ENCODE measurements at regions not wholly inside any gene's neighbourhood (a gene's known extent, or its start where the extent isn't known, plus 50 kb on each side); places are given as distances from the start of the nearest gene placed in this dataset.
"Not testable (repeated sequence)": the region's sequence is repeated elsewhere in the genome, so short reads cannot be mapped to it uniquely, and the experiment has no call there.

DNA sequence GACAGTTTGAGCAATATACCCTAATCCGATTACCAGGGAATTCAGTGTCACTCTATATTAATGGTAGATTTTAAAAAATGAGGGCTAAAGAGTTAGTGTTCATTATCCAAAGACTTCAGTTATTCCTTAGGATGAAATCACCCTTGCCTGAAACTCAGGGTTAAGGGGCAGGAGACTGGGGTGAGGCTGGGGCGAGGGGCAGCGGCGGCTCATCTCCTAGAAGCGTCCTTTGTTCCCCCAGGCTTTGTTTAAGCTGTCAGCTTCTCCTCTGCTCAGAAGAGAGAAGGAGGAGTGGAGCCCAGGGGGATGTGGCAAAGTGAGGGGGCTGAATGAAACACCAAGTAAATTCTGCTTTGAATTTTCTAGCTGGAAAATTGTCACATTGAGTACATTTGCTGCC is 117.7 kb upstream of the ELAC2 start:
- DNase-seq (ENCODE audit: low spot score), result no peak

DNA sequence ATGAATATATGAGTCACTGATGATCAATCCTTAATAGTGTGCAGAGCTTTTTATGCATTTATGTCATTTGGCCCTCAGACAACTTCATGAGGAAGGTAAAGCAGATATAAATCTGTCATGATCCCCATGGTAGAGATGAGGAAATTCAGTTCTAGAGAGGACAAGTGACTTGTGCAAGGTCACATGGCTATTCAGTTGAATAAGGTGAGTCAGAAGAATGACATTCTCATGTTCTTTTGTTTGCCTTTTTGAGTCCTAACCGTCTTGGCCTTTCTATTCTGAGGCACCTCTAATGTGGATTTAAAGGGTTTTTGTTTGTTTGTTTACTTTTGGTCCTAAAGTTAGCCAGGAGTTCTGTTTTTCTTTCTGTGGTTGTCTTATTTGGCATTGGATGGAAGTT is 116.2 kb upstream of the ELAC2 start:
- no peak for DNase-seq (ENCODE audit: low spot score)

DNA sequence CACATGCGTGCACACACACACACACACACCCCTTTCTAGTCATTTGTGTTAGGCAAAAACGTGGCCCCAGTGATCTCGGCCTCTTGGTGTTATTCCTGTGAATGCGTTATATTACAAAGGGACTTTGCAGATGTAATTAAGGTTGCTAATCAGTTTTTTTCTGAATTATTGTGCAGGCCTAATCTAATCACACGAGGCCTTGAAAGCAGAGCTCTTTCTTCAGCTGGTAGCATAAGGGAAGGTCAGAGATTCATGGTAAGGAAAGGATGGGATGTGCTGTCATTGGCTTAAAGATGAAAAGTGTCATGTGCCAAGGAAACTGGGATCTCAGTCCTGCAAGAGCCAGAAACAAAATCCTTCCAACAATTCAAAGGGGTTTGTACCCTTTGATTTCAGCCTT is 113.4 kb upstream of the ELAC2 start:
- no peak for DNase-seq (ENCODE audit: low spot score)

DNA sequence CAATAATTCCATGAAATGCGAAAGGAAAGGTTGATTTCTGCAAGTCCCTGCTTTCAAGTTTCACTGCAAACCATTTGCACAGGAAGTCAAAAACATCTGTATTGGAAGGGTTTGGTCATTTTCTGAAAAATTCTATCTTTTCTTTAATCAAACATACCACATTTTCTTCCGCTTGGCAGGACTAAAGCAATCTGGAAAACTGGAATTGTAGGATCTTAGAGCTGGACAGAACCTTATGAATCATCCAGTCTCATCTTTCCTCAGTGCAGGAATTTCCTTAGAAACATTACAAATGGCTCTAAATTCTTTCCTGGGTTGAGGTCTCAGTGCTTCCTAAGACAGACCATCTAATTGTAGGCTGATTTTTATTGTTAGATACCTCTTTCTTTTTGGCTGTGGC is 111.5 kb upstream of the ELAC2 start:
- no peak for DNase-seq (ENCODE audit: low spot score)

DNA sequence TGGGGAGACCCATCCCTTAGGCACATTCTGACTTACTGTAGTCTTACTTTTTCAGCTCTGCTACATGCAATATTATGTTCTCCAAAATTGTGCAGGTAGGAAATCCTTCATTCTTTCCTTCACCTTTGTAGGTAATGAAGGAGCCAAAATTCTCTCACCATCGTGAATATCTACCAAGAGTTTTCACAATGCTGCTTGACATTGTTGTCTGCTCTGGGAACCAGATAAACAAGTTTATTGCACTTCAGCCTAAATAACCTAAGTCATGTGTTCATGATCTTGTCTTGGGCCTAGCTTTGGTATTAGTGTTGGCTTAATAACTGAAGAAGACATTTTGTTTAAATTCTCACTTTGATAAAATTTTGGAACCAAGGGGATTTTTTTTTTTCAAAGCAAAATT is 110.8 kb upstream of the ELAC2 start:
- DNase-seq (ENCODE audit: low spot score), result no peak

DNA sequence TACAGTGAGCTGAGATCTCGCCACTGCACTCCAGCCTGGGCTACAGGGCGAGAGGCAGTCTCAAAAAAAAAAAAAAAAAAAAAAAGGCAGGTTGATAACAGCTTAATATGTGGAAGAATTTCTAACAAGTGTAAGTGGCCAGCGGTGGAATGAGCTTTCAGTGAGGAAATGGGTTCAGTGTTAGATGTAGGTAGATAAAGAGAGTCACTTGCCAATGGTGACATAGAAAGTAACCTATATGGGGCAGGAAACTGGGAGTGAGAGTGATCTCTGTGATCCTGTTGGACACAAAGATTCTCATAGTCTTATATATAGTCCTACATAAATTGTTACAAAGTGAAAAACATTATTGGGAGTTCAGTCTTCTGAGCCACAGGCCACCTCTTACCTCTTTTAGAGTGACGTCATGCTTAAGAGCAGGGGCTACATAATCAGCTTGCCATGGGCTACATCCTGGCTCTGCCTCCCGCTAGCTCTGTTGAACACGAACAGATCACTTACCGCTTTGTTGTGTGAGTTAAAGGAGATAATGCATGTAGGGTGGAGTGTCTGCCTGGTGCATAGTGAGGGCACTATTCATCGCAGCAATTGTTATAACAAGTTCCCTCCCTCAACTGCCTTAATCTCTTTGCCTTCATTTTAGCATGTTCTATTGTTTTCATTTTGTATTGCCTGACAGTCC is 110.2 kb upstream of the ELAC2 start:
- DNase-seq (ENCODE audit: low spot score), result no peak

DNA sequence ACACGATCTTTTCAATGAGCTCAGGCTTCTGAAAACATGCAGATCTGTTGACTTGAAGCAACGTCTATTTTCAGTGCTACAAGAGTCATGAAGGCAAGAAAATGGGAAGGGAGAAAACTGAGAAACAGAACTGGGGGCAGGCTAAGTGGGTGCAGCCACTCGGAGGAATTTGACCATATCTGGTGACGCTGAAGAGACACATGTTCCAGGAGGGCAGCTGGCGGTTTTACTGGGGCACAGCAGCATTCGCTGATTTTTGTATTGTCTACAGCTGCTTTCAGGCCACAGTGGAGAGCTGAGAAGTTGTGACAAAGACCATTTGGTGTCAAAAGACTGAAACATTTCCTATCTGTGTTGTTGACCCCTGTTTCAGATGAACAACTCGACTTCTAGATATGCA is 103.0 kb upstream of the ELAC2 start:
- no peak for DNase-seq (ENCODE audit: low spot score)

DNA sequence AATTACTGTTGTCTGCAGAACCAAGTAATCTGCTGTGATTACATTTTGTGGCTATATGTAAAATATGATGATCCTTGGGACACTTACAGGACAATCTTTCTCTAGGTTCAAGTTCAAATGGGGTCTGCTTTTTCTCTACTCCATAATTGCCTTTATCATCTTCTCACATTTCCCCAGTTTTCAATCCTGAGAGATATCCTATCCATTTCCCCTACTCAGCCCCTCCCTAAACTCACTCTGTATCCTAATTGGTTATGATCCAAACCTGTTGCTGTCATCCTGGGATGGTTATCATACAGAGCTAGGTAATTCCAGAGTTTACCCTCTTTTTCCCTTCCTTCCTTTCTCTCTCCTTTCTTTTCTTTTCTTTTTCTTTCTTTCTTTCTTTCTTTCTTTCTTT is 100.5 kb upstream of the ELAC2 start:
- DNase-seq (ENCODE audit: low spot score), result no peak

DNA sequence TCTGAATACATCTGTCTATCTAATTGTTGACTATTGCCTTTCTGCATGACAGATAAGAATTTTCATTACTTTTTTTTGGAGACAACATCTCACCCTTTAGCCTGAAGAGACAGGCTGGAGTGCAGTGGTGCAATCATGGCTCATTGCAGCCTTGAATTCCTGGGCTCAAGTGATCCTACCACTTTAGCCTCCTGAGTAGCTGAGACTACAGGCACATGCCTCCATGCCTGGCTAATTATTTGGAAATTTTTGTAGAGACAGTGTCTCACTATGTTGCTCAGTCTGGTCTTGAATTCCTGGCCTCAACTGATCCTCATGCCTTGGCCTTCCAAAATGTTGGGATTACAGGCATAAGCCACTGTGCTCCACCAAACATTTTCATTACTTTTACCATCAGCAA is 99.8 kb upstream of the ELAC2 start:
- DNase-seq (ENCODE audit: low spot score), result no peak

DNA sequence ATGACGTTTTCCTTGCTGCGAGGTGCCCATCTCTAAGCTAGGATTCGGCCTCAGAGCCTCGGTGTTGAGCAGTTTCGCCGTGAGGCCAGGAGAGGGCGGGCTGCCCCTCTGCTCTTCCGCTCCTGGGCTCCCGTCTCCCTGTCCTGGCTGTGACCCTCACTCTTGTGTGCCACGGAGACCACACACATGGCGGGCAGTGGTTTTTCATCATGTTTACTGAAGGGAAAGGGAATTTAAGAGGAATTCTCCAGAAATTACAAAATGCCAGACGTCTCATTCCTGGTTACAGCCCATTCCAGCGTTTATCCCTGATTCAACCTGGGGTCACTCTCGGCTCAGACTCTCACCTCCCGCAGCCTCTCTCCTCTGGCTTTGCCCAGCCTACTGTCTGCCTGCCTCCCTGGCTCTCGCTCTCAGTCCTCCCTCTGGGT is 96.8 kb upstream of the ELAC2 start:
- peak; percentile 54 for DNase-seq (ENCODE audit: low spot score)

DNA sequence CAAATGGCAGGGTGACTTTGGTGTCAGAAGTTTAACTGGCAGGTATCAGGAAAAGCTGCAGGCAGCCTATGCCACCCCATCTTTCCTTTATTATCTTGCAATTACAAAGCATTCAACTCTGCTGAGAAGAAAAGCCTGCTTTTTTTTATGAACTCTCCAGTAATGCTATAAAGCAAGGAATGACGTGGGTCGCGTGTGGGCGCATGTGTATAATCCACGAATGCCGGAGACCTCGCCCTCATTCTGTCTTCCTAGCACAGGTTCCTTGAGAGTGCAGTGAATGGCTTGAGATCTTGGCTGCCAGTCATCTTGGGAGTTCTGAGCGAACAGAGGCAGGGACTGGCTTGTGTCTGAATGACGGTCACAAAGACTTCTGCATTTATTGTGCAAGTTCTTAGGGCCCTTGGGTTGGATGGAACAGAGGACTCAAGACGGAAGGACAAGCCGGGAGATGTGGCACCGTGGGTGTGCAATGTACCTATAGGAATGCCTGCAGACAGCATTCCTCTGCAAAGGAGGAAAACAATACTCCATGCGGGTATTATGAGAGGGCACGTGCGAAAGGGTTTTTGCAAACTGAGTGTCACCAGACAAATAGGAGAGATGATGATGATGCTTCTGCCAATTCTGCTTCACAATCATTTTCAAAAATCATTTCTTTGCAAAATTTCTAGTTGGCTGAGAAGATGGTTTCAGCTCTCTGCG is 96.1 kb upstream of the ELAC2 start:
- DNase-seq (ENCODE audit: low spot score), result no peak

DNA sequence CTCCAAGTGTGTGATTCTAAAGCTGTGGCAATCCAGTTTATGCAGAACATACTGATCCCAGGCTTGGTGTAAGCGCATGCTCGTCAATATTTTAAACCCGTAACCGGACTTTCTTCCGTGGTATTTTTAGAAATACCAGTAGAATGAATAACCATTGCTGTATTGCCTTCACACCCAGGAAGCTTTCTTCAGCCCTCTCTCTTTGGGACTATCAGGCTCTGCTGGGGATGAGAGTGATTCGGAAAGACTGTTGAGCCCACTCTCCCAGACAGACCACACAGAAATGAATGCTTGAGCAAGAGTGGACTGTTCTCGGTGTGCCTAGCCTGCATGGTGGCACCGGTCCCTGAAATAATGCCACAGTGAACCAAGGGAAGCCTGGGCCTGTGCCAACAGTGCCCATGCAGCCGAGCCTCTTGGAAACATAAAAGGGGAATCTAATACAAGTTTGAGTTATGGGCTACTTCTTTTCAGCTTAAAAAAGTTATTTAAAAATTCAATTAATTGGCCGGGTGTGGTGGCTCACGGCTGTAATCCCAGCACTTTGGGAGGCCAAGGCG is 89.9 kb upstream of the ELAC2 start:
- DNase-seq (ENCODE audit: low spot score), result no peak

DNA sequence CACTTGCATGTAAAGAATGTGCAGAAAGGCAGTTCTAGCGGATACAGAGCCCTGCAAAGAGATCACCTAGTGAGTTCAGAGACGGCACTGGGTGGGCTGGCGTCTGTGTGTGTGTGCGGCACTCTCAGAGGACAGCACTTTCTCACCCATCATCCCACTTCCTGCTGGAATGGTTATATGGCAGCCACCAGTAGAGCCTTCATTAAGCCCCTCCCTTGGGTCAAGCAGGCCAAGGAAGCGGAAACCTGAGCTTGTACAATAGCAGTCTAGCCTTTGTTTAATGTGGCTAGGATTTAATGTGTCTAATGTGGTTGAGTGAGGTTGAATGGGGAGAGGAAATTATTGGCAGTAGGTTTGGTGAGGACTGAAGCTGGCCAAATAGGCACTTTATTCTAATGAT is 88.3 kb upstream of the ELAC2 start:
- DNase-seq (ENCODE audit: low spot score), result no peak

DNA sequence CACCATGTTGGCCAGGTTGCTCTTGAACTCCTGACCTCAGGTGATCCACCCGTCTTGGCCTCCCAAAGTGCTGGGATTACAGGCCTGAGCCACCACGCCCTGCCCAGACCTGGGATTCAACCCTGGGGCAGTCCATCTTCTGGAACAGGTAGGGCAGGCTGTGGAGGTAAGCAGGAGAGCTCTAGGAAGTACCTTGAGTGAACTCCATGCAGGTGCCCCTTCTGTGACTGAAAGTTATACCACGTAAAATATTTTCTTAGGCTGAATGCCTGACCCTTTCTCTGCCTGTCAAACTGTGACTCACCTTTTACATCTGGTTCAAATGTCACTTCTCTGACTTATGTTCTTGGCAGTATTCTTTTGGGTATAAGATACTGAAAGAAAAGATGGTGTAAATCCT is 86.7 kb upstream of the ELAC2 start:
- DNase-seq (ENCODE audit: low spot score), result no peak

DNA sequence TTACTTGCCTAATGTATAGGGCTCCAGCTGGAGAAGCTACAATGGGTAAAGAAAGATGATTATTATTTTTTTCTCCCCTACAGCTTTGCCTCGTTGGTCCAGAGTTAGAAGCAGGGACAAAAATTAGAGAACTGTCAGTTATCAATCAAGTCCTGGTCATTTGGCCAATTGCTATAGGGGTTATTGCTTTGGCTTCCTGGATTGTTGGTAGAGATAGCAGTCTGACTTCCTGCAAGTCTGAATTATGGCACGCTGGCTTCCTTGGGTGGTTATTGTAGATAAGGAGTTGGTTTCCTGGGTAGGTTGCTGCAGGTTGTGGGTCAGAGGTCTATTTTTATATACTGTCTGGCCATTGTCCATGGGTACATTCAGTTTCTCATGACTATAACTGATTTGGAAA is 84.7 kb upstream of the ELAC2 start:
- no peak for DNase-seq (ENCODE audit: low spot score)

DNA sequence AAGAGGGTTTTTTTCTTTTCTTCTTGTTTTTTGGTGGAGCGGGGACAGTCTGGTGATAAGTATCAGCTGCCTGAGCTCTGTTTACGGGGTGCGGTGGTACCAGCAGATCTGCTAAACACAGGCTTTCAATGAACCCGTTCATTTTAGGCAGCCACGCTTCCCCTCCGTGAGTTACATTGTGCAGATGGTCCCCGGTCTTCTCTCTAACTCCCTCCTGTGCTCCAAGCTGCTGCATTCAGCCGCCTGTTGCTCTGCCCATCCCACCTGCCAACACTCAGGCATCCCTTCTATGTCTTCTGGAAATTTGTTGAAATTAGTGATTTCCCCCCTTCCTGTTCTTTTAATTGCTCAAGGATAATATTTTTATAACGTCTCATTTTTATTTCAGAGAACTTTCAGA is 82.1 kb upstream of the ELAC2 start:
- DNase-seq (ENCODE audit: low spot score), result no peak

DNA sequence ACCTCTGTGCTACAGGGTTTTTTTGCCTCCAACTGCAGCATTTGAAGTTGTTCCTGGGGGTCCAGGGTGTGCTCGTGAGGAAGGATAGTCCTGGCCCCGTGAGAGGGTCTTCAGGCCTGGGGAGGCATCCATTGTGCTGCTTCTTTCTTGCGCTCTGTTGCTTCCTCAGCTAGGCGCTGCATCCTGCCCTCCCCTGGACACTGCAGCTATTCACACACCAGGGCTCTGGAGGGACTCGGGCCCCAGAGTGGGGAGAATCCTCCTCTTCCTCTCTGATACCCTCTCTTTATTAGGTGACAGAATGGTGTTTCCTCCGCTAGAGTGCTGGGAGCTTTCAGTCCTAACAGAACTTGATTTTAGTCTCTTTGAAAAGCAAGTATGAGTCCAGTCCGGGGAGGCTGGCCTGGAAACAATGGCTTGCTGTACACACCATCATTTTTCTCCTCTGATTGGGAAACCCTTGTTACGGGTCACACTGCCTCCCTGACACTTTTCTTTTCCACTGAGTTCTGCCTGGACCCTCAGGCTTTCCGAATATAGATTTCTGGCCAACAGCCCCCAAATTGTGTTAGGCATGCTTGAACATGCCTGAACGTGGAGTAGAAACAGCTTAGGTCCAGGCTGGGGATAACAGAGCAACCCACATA is 81.4 kb upstream of the ELAC2 start:
- DNase-seq (ENCODE audit: low spot score), result no peak

DNA sequence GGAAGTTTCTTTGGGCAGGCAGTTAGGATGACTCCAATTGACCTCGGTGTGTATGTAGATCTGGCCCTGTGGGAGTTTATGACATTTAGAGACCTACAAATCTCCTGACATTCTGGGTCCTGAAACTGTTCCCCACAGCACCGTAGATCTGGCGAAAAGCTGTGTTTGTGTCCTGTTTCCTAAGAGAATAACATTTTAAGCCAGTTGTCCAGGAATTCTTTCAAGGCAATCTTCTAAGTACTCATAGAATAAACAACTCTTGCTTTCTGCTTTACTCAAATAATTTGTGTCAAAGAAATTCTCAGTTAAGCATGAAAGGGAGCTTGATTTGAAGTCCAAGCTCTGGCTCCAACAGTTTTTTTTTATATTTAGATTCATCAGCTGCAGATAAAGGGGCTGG is 78.5 kb upstream of the ELAC2 start:
- no peak for DNase-seq (ENCODE audit: low spot score)

DNA sequence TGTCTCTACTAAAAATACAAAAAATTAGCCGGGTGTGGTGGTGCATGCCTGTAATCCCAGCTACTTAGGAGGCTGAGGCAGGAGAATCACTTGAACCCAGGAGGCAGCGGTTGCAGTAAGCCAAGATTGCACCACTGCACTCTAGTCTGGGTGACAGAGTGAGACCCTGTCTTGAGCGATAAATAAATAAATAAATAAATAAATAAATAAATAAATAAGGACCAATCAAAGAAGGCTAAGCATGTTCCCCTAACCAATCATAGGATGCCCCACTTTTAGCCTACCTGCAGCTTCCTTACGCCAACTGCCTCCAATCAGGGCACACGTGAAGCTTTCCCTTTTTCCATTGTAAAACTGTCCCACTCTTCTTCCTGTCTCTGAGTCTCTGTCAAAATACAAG is 74.2 kb upstream of the ELAC2 start:
- not testable (repeated sequence) for DNase-seq (ENCODE audit: low spot score)

DNA sequence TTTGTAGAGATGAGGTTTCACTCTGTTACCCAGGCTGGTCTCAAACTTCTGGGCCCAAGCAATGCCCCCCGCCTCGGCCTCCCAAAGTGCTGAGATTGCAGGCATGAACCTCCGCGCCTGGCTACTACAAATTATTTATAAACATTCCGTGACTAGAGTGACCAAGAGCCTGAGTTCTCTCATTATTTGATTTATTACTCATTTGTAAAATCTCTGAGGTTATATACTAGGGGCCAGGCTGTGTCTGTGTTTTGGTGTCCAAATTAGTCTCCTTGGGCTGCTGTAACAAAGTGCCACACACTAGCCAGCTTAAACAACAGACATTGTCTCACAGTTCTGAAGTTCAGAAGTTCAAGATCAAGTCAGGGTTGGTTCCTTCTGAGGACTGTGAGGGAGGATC is 70.8 kb upstream of the ELAC2 start:
- DNase-seq (ENCODE audit: low spot score), result no peak

DNA sequence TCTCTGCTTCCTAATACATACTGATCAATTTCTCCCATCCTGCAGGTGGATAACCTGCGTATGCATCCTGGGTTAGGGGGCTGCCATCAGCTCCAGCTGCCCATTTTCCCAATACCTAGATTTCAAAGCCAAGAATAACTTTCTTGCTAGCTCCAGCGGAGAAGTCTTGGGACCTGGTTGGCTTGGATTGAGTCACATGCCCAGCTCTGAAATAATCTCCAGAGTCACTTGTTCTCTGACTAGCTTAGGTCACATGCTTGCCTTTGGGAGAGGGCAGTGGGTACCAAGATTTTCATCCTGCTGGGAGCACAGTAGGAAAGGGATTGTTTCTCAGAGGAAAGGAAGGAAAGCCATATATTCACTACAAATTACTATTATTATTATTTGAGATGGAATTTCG is 70.0 kb upstream of the ELAC2 start:
- no peak for DNase-seq (ENCODE audit: low spot score)

DNA sequence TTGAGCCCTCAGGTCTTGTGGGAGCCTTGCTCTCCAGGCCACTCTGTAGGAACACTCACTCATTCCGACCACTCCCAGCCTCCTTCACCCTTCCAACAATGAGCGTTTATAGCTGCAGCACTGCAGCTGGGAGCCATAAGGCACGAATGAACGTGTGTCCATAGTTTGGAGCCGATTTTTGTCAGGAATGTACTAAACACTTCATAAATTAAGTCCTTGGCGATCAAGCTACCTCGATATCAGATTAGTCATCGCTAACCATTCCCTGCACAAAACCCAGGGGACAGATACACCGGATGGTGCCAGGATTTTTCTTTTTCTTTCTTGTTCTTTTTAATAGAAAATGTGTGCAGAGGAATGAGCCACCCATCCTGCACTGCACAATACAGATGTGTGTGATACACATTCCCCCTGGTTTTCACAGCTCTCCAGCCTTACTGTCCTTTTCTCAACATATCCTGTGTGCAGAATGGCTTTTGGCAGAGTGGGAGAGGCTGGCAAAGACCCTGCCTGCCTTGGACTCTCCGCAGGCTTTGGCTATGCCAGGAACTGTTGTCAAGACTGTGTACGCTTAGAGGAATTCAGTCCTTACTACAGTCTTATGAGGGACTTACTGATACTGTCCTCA is 68.4 kb upstream of the ELAC2 start:
- no peak for DNase-seq (ENCODE audit: low spot score)

DNA sequence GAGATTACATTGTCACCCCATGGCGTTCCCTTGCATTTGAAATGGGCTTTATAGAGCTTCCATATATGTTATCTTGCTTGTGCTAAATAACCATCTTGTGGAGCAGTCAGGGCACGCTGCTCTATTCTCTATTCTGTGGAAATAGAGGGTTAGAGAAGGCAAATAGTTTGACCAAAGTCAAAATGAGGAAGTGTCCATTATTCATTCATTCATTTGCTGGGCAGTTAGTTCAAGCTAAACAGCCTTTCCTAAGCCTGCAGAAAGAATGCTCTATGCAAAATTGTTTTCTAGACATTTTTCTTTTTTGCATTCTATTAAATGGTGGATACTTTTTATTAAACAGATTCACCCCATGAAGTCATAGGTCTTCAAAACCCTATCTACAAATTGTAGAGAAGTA is 67.8 kb upstream of the ELAC2 start:
- no peak for DNase-seq (ENCODE audit: low spot score)

Data from COLO829 (cell line).